ENCODE measurements at regions not wholly inside any gene's neighbourhood (a gene's known extent, or its start where the extent isn't known, plus 50 kb on each side); places are given as distances from the start of the nearest gene placed in this dataset.

- TF ChIP-seq REST (IDR thresholded peaks at IDR 0.05; ENCODE audit: insufficient read depth in 1 of 2, low read depth in 2 of 2, low read length in 2 of 2) (no peak), POLR2AphosphoS5 (IDR thresholded peaks at IDR 0.05; ENCODE audit: low read depth, low read length) (no peak)
These were observed 86.2 kb downstream of the RPL27A start for GRCh38 chr11:8768625-8769333.
